LHCN-M2 (cell line): ENCODE measurements at regions not wholly inside any gene's neighbourhood (a gene's known extent, or its start where the extent isn't known, plus 50 kb on each side); places are given as distances from the start of the nearest gene placed in this dataset.
"Not testable (repeated sequence)": the region's sequence is repeated elsewhere in the genome, so short reads cannot be mapped to it uniquely, and the experiment has no call there.

Experiments
- DNase-seq: peaks from one replicate; pipeline ENCODE4 v3.0.0-alpha.2; 2012; ENCODE audit warnings: low read depth

DNA sequence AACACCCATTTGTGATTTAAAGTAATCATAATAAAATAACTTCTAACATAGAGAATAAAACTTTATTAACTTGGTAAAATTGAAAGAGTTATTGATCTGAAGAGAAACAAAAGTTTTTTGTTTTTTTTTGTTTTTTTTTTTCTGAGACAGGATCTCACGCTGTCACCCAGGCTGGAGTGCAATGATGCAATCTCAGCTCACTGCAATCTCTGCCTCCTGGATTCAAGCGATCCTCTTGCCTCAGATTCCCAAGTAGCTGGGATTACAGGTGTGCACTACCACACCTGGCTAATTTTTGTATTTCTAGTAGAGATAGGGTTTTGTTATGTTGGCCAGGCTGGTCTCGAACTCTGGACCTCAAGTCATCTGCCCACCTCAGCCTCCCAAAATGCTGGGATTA, 116.5 kb upstream of the SPATA31D4 start:
- DNase-seq: not testable (repeated sequence)

DNA sequence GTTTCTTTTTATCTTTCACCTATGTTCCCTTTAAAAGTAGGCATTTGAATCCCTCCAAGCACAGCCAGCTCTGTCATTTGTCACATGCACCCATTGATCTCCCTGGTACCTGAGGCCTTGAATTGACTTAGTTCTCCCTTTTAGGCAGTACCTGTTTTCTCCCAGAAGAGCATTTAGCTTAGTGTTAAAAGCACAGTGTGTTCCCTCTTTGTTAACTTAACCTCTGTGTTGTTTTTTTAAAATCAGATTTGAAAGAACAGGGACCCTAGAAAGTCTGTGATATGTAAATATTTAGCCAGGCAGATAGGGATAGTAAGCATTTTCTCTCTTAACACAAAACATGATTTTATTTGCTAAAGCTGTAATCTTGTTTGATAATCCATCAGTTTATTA, 113.8 kb upstream of the SPATA31D4 start:
- DNase-seq: no peak

DNA sequence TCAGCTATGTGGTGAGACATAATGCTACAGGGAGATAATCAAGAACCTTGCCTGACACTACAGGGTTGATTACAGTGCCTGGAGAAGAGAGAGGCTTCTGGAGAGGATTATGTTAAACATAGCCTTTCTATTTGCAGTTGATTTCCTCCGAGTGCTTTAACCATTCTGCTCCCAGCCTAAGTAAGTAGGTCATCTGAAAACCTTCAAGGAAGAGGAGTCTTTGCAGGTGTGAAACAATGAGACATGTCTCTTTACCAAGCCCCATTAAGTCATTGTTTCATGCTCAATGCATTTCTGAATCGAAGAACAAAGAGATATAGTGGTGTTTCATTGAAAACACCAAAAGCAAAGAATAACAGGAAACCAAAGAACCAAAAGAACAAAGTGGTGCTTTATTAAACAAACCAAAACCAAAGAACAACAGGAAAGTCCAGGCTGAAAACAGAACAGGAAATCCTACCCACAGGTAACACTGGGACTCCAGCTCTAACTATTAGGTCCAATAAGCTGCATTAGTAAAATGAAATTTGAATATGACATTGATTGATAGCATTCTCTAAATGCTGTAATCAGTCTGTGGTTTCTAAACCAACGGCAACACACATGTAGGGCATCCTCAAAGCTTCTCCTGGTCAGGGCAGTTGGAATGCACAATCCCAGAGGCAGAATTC, 113.3 kb upstream of the SPATA31D4 start:
- no peak for DNase-seq

DNA sequence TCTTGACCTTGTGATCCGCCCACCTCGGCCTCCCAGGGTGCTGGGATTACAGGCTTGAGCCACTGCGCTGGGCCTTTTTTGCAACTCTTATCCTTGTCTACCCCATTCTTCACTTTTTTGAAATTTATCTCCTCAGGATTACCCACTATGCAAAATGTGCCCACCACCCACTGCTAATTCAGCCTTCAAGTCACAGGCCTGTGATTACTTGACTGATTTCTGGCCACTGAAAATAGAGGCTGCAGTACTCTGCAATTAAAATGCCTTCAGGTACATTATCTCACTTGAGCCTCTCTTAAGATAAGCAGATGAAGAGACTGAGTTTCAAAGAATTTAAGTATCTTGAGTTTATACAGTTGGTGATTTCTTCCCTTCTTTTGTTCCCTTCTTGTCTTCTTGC, 112.4 kb upstream of the SPATA31D4 start:
- no peak for DNase-seq

DNA sequence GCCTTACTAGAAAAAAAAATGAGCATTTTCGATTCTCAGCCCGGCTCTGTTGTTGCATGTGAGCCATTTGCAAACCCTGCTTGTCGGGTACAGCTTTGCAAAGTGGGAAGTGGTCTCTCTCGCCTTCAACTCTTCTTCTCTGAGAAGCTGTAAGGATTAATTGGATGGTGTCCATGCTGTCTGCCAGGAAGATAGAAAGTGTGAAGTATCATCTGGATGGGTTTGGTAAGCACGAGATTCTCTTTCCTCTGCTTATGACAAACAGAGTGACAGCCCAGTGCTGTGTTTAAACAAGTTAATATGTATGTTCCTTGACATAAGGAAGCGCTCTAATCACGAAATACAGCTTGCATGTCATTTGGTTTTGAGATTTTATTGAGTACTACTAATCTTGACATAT, 109.1 kb upstream of the SPATA31D4 start:
- DNase-seq: peak; percentile 29

DNA sequence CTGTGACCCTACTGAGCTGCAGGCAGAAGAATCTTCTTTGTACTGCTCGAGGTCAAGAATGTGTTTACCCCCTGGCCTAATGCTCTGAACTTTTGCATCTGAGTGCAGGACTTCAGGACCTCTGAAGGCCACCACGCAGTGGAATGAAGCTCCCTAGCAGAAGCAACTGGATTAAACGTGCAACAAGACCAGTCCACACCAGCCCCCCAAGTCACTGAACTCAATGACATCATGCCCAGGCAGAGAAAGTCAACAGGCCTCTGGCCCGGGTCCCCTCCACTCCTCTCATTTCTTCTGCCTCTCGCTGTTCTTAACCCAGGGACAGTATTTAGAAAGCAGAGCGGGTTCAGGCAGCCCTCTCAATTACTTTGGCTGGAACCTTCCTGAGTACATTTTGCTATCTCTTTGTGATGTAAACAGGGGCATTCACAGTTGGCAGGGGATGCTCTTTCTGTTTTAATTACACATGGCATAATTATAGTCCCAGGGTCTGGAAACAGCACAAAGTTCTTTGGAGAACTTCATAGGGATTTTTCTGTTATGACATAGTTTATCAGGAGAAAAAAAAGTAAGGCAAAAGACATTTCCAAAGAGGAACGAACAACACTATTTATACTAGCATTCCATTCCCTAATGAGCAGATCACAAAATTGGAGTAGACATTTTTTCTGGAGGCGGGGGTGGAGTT, 108.2 kb upstream of the SPATA31D4 start:
- no peak for DNase-seq

DNA sequence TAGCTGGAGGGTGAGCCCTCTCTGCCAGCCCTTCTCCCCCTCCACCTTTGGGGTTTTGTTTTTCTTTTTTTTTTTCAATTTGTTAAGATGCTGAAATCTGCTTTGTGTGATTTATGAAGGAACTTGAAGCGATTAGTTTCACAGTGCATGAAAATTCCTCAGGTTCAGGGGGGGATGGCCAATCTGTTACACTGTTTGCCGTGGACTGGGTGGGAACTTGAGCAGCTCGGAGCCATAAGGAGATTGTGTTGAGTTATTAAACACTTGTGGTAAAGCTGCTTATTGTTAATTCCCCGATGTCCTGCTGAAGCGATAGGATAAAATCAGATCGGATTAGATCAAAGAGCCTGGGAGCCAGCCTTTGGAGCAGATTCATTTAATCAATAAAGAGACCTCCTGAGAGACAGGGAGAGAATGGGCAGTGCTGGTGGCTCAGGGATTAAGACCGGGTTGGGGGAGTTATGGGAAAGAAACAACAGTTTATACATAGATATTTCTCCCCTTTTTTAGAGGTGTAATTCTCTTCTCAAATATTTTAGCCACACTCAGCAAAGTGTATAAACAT, 105.8 kb upstream of the SPATA31D4 start:
- DNase-seq: no peak

DNA sequence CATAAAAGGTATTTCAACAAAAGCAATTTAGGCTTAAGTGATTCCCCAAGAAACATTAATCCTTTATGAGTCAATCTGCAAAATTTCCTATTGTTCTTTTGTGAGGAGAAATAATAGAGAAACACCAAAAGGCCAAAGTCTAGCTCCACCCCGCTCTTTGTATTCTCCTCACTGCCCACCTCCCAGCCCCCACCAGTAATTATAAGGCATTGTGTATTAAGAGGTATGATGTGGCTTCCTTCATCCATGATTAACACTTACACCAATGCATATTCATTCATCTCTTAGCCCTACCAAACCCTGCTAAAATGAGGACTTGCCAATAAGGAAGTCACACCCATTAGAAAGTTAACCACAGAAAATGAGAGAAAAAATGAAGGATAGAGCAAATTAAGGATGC, 105.3 kb upstream of the SPATA31D4 start:
- DNase-seq: peak; percentile 30

DNA sequence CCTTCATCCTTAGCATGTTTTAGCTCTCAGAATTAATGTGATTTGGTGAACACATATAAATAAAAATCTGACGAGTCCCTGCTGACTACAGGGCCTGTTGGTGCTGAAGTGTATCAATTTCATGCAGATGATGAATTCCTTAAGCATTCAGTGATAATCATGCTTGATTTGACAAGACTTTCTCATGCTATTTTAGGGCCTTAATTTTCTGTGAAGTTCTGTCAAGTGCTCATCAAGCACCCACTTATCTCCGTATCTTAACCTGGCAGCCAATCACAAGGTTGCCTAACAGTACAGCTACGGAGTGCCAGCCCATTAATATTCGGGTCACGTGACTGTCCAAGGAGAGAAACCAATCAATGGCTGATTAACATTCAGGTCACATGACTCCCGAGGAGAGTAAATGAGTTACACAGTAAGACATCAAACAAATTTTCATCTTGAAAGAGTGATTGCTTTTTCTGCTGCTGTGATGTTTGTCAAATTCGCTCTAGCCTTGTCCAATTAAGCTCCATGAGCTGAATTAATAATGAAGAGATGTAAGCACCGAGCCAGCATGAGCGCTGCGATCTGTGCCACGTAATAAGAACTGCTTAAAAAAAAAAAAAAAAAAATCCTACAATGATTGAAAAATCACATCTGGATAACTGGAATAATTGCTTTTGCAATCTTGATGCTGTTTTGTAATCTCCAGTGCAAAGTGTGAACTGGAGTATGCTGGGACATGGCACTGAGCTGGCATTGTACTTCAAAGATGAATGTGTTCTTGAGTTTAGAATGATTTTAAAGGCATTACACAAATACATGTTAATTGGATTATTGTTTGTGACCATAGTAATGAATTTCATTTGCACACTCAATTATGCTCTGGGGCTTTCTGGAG, 104.3 kb upstream of the SPATA31D4 start:
- no peak for DNase-seq

DNA sequence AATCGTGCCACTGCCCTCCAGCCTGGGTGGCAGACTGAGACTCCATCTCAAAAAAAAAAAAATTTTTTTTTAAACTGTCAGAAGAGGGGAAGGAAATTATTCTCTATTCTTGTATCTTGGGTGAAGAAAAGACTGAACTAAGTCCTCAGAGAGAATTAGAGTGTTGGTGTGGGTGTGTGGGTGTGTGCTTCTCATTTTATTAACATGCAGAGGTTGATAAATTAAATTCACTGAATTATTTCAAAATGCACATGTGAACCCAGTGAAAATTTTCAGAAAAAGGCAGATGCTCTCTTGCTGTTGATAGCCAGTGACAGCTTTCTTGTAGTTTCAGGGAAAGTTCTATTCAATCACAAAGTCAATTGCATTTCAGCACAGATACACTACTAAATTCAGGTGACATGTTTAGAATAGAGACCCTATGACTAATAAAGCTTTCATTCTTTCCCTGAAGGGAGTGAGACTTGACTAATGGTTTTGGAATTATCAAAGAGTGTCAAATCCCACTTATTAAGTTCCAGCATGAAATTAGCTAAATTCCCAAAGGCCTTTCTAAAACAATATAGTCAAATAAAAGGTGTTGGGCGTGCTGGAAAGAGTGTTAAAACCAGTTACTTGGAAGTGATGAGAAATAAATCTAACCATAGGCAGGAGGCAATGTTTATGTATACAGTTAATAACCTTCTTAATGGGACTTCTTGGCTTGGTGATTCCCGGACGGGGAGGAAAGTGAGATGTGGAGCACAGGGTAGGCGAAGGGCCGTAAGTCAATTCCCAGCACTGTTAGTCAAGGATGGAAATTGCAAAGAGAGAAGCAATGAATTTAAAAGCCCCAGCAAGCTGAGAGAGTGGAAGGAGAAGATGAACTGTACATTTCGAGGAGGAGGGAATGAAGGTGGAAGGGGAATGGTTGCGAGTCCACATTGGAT, 103.2 kb upstream of the SPATA31D4 start:
- DNase-seq: peak; percentile 25

DNA sequence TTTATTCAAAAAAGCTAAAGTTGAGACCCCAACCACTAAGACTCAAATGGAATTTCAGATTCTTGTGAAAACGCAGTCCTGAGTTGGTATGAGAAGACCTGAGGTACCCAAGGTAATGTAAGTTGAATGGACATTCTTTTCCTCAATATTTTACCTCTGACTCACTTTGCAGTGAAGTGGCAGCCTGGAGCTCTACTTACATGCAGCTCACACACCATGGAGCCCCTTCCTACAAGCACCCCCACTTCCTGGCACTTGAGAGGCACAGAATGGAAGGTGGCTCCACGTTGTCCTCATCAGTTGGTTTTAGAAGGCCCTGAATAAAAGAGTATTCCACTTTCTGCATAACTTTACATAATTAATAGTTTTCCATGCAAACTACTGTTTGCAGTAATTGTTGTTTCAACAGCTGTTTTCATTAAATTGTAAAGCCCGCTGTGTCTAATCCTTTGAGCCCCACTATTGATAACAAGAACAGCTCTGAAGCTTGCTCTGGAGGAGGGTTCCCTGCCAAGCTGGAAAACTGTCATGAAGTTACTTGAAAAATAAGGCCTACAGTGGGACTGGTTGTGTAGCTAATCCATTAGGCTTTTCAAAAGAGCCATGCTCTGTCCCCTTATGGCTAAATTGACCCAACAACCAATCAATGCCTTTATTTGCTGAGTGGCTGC, 102.2 kb upstream of the SPATA31D4 start:
- peak; percentile 14 for DNase-seq

DNA sequence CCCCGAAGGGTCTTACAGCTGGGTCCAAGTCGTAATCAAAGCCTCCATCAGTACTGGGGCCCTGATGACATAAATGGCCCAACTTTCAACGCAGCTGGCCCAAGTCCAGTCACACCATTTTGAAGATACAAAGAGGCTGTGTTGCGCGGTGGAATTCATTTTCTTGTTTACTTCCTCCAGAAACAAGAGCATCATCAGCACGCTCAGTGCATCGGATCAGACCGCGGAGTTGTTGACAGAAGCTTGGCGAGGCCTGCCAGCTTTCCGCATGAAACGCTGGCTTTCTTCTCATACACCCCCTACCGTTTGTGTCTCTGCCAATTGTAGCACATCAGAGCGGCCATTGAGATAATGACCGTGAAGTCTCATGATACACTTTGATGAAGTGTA, 101.7 kb upstream of the SPATA31D4 start:
- no peak for DNase-seq

DNA sequence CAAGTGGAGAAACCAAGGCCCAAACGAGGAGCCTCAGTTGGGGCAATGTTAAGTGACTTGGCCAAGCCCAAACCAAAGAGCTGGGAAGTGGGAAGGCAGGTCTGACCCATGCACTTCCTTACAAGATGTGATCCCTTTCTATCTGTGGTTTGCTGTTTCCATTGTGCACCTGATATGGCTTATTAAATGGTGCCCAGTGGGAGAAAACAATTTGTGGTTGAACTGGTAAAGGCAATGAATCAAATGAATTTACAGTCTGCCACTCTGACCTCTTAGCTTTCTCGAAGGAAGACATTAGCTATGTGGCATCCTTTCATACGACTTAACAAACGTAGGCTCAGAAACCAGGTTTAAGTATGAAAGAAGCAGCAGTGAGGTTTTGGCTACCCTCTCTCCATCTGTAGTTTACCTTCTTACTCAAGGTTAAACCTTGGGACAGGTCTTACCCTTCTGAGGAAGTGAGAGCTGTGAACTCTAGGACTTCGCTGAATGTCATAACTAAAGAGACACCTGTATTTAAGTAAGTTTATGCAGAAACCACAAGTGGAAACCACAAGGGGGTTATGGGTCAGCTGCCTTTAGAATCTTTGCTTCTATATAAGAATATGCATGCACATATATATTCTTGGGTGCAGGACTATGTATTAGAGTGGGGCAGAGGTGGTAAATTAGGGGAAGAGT, 100.5 kb upstream of the SPATA31D4 start:
- no peak for DNase-seq

DNA sequence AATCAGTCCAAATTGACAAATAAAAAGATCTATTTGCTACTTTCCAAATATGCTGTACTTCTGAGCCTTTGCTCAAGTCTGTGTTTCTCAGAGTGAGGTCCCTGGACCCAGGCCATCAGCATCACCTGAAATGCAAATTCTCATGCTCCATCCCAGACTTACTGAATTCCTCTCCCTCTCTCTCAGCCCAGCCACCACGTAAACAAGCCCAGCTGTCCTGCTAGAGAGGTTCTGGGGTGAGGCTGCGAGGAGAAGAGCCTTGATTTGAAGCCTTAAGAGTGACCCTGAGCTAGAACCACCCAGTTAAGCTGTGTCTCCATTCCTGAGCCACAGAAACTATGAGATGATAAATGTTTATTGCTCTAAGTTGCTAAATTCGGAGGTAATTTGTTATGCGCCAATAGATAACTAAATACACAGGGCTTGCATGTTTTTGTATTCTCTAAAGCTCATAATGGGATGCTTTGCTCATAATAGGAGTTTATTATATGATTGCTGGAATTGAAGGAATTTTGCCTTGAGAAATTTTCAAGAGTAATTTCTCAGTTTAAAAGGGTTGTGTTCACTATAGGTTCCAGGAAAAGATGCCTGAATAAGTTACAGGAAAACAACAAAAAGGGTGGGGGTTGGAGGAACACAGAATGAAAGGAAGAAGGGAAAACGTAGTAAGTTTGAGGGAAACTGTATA, 98.9 kb upstream of the SPATA31D4 start:
- DNase-seq: no peak

DNA sequence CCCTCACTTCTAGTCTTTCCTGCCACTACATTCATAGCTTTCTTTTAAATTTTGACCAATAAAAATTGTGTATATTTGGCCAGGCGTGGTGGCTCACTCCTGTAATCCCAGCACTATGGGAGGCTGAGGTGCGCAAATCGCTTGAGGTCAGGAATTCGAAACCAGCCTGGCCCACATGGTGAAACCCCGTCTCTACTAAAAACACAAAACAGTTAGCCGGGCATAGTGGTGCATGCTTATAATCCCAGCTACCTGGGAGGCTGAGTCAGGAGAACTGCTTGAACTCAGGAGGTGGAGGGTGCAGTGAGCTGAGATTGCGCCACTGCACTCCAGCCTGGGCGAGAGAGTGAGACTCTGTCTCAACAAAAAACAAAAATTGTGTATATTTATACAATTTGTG, 97.8 kb upstream of the SPATA31D4 start:
- DNase-seq: not testable (repeated sequence)

DNA sequence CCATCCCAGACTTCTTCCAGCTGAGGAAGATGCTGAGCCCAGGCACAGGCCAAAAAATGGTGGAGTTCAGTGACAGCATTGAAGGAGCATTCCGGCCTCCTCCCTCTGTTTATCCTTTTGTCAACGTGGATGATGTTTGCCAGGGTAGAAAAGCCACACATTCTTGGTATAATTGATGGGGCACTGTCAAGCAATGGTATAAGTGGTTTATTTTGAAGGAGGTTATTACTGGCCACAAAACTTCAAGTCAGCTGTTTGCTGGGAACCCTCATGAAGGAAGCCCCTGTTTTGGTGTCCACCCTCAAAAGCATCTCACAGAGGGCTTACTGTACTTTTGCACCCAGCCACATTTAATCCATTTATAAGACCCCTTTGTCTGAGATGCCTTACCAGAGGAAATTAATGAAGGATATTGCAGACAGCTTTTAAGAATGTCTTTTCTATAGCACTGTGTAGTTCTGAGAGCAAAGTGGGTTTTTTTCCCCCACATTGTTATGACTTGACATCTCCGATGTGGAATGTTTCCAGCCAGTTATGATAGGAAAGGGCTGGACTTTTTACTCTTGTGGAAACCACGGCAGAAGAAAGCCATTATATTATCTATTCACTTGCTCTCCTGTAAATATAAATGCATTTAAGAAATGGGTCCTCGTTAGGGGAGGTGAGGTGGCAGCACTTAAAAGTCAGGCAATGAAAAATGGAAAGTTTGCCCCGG, 95.5 kb upstream of the SPATA31D4 start:
- no peak for DNase-seq

DNA sequence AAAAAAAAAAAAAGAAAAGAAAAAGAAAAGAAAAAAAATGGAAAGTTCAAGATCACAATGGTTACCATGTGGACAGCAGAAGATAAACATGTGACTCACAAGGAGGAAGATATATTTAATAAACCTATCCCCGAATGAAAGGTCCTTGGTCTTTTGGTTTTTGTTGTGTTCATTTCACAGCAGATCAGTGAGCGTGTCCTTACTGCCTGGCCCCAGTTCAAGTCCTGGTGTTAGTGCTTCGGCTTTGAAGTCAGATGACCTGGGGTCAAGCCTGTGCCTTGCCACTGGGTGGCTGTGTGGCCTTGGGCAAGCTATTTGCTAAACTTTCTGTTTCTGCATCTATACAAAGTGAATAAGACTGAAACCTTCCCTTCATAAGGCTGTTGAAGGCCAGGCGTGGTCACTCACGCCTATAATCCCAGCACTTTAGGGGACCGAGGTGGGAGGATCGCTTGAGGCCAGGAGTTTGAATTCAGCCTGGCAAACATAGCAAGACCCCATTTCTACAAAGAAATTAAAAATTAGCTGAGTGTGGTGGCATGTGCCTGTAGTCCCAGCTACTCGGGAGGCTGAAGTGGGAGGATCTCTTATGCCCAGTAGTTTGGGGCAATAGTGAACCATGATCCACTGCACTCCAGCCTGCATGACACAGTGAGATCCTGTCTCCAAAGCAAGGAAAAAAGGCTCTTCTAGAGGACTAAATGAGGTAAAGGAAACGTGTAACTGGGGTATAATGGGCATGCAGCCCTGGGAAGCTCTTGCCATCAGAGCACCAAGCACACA, 94.5 kb upstream of the SPATA31D4 start:
- DNase-seq: no peak

DNA sequence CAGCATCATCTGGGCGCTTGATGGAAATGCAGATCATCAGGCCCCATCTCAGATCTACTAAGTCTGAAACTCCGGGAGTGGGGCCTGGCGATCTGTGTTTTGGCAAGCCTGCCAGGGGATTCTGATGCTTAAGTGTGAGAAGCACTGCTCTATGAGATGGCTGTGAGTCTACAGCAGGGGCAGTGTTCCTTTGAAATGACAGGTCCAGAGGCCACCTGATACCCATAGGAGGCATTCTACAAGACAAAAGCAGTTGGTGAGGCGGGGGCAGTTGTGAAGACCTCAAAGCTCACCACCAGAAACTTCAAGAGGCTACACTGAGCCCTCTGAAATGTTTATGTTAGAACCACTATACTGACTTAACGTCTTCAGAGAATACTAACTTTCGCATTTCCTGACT, 86.9 kb upstream of the SPATA31D4 start:
- no peak for DNase-seq
